KBM-7 (cell line): ENCODE measurements at regions not wholly inside any gene's neighbourhood (a gene's known extent, or its start where the extent isn't known, plus 50 kb on each side); places are given as distances from the start of the nearest gene placed in this dataset.
A peak's percentile ranks its signal among the peaks of the same experiment; 100 is the strongest.
"Not testable (repeated sequence)": the region's sequence is repeated elsewhere in the genome, so short reads cannot be mapped to it uniquely, and the experiment has no call there.

Experiments used
- DNase-seq: peaks from one replicate; pipeline ENCODE4 v3.0.0-alpha.2; 2015
- in situ Hi-C: fragments of 300-500 bp; cut with MboI; formaldehyde crosslinking; loops from 2 replicates; pipeline ENCODE4 v1.14.3; 2020; ENCODE audit warnings: low sequenced_read_pairs, low pct_unique_long_range_greater_than_20kb, mixed read lengths

GRCh38 chrX:36904561-36904960 lies 103.6 kb upstream of the FAM47C start:
- in situ Hi-C loops, DNase-seq: not testable (repeated sequence)

- in situ Hi-C loops: no loop called here
- DNase-seq: peak; percentile 49
These were observed 99.1 kb upstream of the FAM47C start for GRCh38 chrX:36908801-36909675.

- DNase-seq: no peak
- in situ Hi-C loops: no loop called here
These were observed 98.5 kb upstream of the FAM47C start for GRCh38 chrX:36909676-36910030.

GRCh38 chrX:36913551-36913950 lies 94.6 kb upstream of the FAM47C start:
- DNase-seq: no peak

GRCh38 chrX:36916941-36917340 lies 91.2 kb upstream of the FAM47C start:
- in situ Hi-C loops: no loop called here
- DNase-seq: no peak

More at GRCh38 chrX:36913551-36913950, 94.6 kb upstream of the FAM47C start:
- in situ Hi-C loops: no loop called here

GRCh38 chrX:36927712-36928111 lies 80.5 kb upstream of the FAM47C start:
- in situ Hi-C loops: no loop called here
- DNase-seq: no peak

GRCh38 chrX:36930491-36930890 lies 77.7 kb upstream of the FAM47C start:
- no peak for DNase-seq
- in situ Hi-C loops: no loop called here

GRCh38 chrX:36947214-36947613 lies 61.0 kb upstream of the FAM47C start:
- in situ Hi-C loops: no loop called here
- DNase-seq: no peak

GRCh38 chrX:36950495-36951253 lies 57.5 kb upstream of the FAM47C start:
- in situ Hi-C loops: no loop called here
- DNase-seq: no peak

GRCh38 chrX:36957425-36958328 lies 50.5 kb upstream of the FAM47C start:
- no peak for DNase-seq
- in situ Hi-C loops: no loop called here
